ENCODE measurements at regions not wholly inside any gene's neighbourhood (a gene's known extent, or its start where the extent isn't known, plus 50 kb on each side); places are given as distances from the start of the nearest gene placed in this dataset.

- TF ChIP-seq CTCF (IDR thresholded peaks at IDR 0.05) (no peak), POLR2A (IDR thresholded peaks at IDR 0.05) (no peak)
Observed at GRCh38 chrX:35675151-35675550, 123.0 kb upstream of the MAGEB16 start.
